ENCODE measurements at regions not wholly inside any gene's neighbourhood (a gene's known extent, or its start where the extent isn't known, plus 50 kb on each side); places are given as distances from the start of the nearest gene placed in this dataset.
"Not testable (repeated sequence)": the region's sequence is repeated elsewhere in the genome, so short reads cannot be mapped to it uniquely, and the experiment has no call there.

GRCh38 chr15:79620112-79620857, 188.1 kb downstream of the MINAR1 start:
- intact Hi-C loops (cut with DNase I; ENCODE audit: low total_unique reads): no loop called here
- Histone ChIP-seq H3K27ac (no peak overlapping the region), H3K9me3 (no peaks in the 10 kb centered on the region), H3K4me3 (no peak overlapping the region), H3K27me3 (no peaks in the 10 kb centered on the region), H3K36me3 (no peaks in the 10 kb centered on the region), H3K4me1 (no peaks in the 10 kb centered on the region)
- TF ChIP-seq POLR2AphosphoS5 (IDR thresholded peaks at IDR 0.05): no peak
- no peak for TF ChIP-seq CTCF (IDR thresholded peaks at IDR 0.05)
- no peak for TF ChIP-seq EP300 (IDR thresholded peaks at IDR 0.05; ENCODE audit: low read depth)
- no peak for TF ChIP-seq POLR2A (IDR thresholded peaks at IDR 0.05)
- 76 to 79% methylated on average over 4 of the region's 4 CpGs for WGBS, 2 donors (ENCODE audit: low coverage in 1 of 2)
- in situ Hi-C loops (cut with MboI; ENCODE audit: low pct_ligation_motif_present in 1 of 4, low pct_unique_long_range_greater_than_20kb in 1 of 4, low sequenced_read_pairs in 3 of 4): no loop called here
- no peak for DNase-seq

- H3K9me3 ChIP-seq; H3K27ac ChIP-seq; H3K27me3 ChIP-seq; in situ Hi-C loops (cut with MboI; ENCODE audit: low pct_ligation_motif_present in 1 of 4, low pct_unique_long_range_greater_than_20kb in 1 of 4, low sequenced_read_pairs in 3 of 4); DNase-seq; H3K4me3 ChIP-seq; intact Hi-C loops (cut with DNase I; ENCODE audit: low total_unique reads); H3K4me1 ChIP-seq; H3K36me3 ChIP-seq: not testable (repeated sequence)
- WGBS, 2 donors (ENCODE audit: low coverage in 1 of 2): 73 to 91% methylated on average over 2 to 3 of the region's 3 CpGs
Measured at GRCh38 chr15:79621805-79622204, 189.7 kb downstream of the MINAR1 start.

GRCh38 chr15:79623488-79623887, 191.4 kb downstream of the MINAR1 start:
- in situ Hi-C loops (cut with MboI; ENCODE audit: low pct_ligation_motif_present in 1 of 4, low pct_unique_long_range_greater_than_20kb in 1 of 4, low sequenced_read_pairs in 3 of 4) (no loop called here), intact Hi-C loops (cut with DNase I; ENCODE audit: low total_unique reads) (no loop called here)
- H3K27me3 ChIP-seq: no peaks in the 10 kb centered on the region
- no peaks in the 10 kb centered on the region for H3K4me1 ChIP-seq
- H3K36me3 ChIP-seq: no peaks in the 10 kb centered on the region
- TF ChIP-seq CTCF (IDR thresholded peaks at IDR 0.05) (no peak), POLR2A (IDR thresholded peaks at IDR 0.05) (no peak)
- no peak for DNase-seq
- H3K4me3 ChIP-seq: no peak overlapping the region
- 63 to 79% methylated on average over 1 of the region's 1 CpG for WGBS, 2 donors (ENCODE audit: low coverage in 1 of 2)
- no peaks in the 10 kb centered on the region for H3K9me3 ChIP-seq
- H3K27ac ChIP-seq: no peak overlapping the region

- intact Hi-C loops (cut with DNase I; ENCODE audit: low total_unique reads): no loop called here
Measured at GRCh38 chr15:79629687-79630086, 197.6 kb downstream of the MINAR1 start.

More at GRCh38 chr15:79629687-79630086, 197.6 kb downstream of the MINAR1 start:
- in situ Hi-C loops (cut with MboI; ENCODE audit: low pct_ligation_motif_present in 1 of 4, low pct_unique_long_range_greater_than_20kb in 1 of 4, low sequenced_read_pairs in 3 of 4): no loop called here
- H3K27me3 ChIP-seq: no peaks in the 10 kb centered on the region
- H3K4me1 ChIP-seq: no peaks in the 10 kb centered on the region
- H3K9me3 ChIP-seq: no peaks in the 10 kb centered on the region
- WGBS, 2 donors (ENCODE audit: low coverage in 1 of 2): 66 to 80% methylated on average over 1 to 5 of the region's 5 CpGs
- H3K27ac ChIP-seq: no peak overlapping the region
- no peak for TF ChIP-seq POLR2AphosphoS5 (IDR thresholded peaks at IDR 0.05)
- no peak for TF ChIP-seq CTCF (IDR thresholded peaks at IDR 0.05)
- TF ChIP-seq POLR2A (IDR thresholded peaks at IDR 0.05): no peak
- TF ChIP-seq EP300 (IDR thresholded peaks at IDR 0.05; ENCODE audit: low read depth): no peak
- DNase-seq: no peak
- H3K4me3 ChIP-seq: no peak overlapping the region
- H3K36me3 ChIP-seq: no peaks in the 10 kb centered on the region
